H7 (cell line): ENCODE measurements at regions not wholly inside any gene's neighbourhood (a gene's known extent, or its start where the extent isn't known, plus 50 kb on each side); places are given as distances from the start of the nearest gene placed in this dataset.

Source experiments
- DNase-seq: peaks from one replicate; pipeline ENCODE4 v3.0.0; 2012
- H3K27me3 ChIP-seq: 2 replicates; pipeline ENCODE4 v1.6.0; 2011; ENCODE audit warnings: mild to moderate bottlenecking, low read length; ENCODE audit not compliant: control insufficient read depth, insufficient read depth
- H3K36me3 ChIP-seq: replicated peaks from 2 replicates; pipeline ENCODE4 v1.5.1; 2011; ENCODE audit warnings: low read length; ENCODE audit not compliant: control insufficient read depth, insufficient read depth
- H3K4me3 ChIP-seq: 2 replicates; pipeline ENCODE4 v1.5.1; 2011; ENCODE audit warnings: low read depth, mild to moderate bottlenecking, control low read depth, low read length, moderate library complexity; ENCODE audit not compliant: insufficient read depth

DNA sequence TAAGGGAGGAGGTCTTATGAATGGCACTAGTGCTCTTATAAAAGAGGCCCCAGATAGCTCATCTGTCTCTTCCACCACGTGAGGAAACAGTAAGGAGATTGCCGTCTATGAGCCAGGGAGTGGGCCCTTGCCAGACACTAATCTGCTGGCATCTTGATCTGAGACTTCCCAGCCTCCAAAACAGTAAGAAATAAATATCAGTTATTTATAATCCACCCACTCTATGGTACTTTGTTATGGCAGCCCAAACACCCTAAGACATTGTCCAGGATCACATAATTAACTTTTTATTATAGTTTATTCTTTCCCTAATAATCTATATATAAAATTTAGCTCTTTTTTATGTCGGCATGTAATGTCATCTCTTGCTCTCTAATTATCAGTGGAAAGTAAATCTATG lies 144.0 kb upstream of the IRF2BP2 start:
- H3K27me3 ChIP-seq = no peaks in the 10 kb centered on the region; the same call in 1 of the 2 replicates
- no peak overlapping the region for H3K4me3 ChIP-seq
- no peak for DNase-seq
- H3K36me3 ChIP-seq = no peaks in the 10 kb centered on the region

DNA sequence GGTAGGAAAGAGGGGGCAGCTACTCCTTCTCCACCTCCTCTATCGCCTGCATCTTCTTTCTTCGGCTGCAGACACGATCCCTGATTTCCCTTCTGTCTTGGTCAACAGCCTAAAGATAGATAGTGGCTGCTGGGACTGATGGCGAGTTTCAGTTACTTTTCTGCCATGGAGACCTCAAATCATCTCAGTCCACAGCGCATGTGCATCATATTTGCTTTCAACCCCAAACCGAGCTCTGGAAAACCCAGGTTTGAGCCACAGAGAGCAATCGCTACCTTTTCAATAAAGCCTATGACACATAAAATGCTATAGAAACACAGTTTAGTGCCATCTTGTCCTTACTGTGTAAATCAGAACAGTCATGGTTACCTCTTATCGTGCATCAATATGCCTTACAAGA lies 142.9 kb upstream of the IRF2BP2 start:
- DNase-seq = no peak
- Histone ChIP-seq H3K27me3 (no peaks in the 10 kb centered on the region; the same call in 1 of the 2 replicates), H3K4me3 (no peak overlapping the region), H3K36me3 (no peaks in the 10 kb centered on the region)

DNA sequence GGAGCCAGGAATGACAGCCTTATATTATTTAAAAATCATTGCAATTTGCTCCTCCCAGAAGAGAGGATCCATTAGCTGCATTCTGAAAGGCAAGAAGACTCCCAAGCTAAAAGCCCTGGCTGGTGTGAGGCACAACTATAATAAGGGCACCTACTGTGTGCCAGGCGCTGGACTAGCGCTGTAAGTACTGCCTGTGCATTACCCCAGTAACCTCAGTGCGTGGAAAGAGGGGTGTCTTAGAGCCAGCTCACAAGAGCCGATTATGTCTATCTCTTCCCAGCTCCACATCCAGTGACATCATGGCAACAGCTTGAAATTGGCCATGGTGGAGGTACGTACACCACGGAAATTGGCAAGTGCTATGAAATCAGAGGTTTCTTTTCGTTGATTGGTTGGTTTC lies 141.7 kb upstream of the IRF2BP2 start:
- no peak for DNase-seq
- H3K27me3 ChIP-seq = no peaks in the 10 kb centered on the region; the same call in 1 of the 2 replicates
- no peak overlapping the region for H3K4me3 ChIP-seq
- H3K36me3 ChIP-seq = no peaks in the 10 kb centered on the region

DNA sequence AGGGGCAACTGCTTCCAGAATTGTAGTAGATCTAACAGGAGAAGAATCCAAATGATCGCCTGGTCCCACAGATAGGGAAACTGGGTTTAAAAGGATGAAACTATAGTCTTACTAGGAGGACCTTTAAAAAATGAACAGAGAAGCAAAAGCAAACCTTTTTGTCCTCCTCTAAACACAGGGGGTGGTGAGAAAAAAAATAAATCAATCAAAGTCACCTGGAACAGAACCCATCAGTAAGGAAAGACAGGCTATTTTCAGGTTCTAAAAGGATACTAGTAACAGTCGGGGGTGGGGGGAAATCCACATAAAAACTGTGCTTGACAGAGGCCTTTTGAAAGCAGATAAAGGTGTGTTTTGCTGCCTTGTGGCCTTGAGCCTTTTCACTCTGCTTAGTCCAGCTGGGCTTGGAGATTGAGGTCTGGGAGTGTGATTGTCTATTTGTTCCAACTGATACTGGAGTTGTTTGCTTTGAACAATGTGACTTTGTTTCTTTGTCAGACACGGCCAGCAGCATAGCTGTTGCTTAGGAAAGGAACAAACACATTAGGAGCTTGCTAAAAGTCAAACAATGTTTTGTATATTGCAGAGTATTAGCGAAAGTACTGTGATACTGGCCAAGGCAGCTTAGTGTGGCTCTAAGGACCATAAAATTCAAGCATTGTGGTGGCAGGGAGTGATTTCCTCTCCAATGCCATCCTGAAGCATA lies 141.1 kb upstream of the IRF2BP2 start:
- no peak for DNase-seq
- H3K36me3 ChIP-seq = no peaks in the 10 kb centered on the region
- no peaks in the 10 kb centered on the region; the same call in 1 of the 2 replicates for H3K27me3 ChIP-seq
- no peak overlapping the region for H3K4me3 ChIP-seq

DNA sequence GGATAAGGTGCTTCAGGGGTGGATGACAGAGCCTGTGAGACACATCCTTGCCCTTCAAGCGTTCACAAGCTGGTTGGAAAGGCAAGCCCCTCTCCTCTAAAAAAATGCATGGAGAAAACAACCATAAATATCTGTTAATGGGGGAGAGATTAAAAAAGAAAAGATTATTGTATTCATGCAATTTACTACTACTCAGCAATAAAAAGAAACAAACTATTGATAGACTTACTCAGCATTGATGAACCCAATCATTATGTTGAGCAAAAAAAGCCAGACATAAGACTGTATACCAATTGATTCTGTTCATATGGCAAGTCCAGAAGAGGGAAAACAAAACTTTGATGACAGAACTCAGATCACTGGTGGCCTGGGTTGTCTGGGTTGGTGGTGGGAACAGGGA lies 138.7 kb upstream of the IRF2BP2 start:
- Histone ChIP-seq H3K36me3 (no peaks in the 10 kb centered on the region), H3K27me3 (no peaks in the 10 kb centered on the region)
- no peak for DNase-seq

DNA sequence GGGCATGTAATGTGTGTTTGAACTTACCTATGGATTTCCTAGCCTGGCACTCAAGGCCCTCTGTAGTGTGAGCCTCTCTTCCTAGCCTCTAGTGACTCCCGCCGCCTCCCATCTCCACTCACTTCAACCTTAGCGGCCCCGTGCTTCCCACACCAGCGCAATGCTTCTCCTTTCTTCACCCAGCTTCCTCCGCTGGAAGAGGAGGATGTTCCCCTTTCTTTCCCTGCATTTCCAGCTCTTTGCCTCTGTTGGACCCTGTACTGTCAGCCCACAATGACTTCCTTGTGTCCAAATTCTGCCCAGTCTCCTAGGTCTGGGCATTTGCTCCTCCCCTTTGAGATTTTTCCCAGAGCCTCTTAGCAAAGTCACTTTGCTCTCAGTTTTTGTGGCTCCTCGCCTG lies 138.1 kb upstream of the IRF2BP2 start:
- no peaks in the 10 kb centered on the region for H3K36me3 ChIP-seq
- H3K27me3 ChIP-seq = no peaks in the 10 kb centered on the region
- H3K4me3 ChIP-seq = no peak overlapping the region
- no peak for DNase-seq

More for the DNA sequence above, 138.7 kb upstream of the IRF2BP2 start:
- no peak overlapping the region for H3K4me3 ChIP-seq

DNA sequence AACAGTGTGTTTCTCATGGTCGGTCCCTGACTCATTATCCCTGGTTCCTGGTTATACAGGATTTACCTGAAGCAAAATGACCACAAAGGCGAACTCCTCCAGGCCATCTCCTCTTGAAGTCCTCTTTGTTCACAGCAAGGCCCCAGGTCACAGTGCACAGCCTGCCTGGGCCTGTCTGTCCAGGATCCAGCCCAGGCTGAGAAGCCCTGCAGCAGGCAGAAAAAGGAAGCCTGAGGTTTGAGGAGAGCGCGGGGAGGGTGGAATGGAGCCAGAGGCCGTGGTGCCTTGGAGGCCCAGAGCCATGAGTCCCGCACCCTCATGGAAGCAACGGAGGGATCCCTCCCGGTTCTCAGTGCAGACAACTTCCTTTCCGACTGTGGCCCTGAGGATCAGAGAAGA lies 136.8 kb upstream of the IRF2BP2 start:
- peak; percentile 13 for DNase-seq
- Histone ChIP-seq H3K36me3 (no peaks in the 10 kb centered on the region), H3K4me3 (no peak overlapping the region), H3K27me3 (no peaks in the 10 kb centered on the region)

DNA sequence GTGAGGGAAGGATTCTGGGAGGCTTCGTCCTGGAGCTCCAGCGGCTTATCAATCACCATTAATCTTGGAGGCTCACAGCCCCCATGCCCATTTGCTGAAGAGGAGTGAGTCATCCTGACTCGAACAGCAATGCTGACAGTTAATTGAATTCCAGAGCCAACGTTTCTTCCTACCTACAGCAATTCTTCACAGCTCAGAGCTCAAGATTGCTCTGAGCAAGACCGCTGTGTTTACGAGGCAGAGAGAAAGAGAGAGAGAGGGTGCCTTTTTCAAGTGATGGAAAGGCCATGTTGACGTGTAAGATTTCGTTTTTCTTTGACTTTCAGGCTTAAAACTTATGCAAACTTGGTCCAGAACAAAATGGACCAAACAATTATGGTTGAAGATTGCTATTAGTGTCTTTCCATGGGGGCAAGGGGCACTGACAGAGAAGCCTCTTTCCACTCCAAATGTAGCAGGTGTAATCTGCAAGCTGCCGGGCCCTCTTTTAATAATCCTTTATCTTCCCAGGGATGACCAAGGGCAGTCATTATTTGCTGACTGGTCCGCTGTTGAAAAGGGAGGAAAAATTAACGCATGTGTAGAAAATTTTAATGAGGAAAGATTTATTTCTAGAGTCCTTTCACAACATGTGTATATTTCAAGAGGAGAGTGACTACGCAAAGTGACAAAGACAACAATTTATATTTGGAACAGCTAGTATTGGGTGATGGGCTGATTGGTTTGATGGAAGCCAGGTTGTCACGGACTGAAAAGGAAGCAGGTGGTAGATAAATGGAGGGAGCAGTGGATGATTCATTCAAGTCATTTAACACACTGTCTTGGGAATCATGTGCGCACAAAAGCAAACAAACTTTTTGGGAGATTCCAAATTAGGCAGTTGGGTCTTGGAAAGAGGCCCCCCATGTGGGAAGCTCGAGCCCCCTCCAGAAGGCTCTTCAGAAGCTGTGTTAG lies 136.1 kb upstream of the IRF2BP2 start:
- Histone ChIP-seq H3K36me3 (no peaks in the 10 kb centered on the region), H3K27me3 (no peaks in the 10 kb centered on the region), H3K4me3 (no peak overlapping the region)
- peak; percentile 47 for DNase-seq

DNA sequence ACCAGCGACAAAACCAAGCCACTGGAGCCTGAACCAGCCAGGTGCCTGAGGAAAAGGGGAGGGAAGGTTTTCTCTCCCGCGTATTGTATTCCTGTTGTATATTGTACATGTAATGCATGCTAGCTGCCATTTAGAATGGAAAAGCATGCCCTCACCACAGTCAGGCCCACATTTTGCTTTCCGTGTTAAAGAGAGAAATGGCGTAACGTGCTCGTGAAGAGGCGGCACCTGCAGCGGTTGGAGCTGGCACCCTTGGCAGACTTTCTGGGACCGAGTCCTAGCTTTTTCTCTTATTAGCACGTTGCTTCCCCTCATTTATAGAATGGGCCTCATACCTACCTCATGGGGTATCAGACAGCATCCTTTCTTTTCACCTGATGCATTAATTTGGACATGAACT lies 135.3 kb upstream of the IRF2BP2 start:
- no peak overlapping the region for H3K4me3 ChIP-seq
- no peak for DNase-seq
- no peaks in the 10 kb centered on the region for H3K36me3 ChIP-seq
- no peaks in the 10 kb centered on the region for H3K27me3 ChIP-seq

DNA sequence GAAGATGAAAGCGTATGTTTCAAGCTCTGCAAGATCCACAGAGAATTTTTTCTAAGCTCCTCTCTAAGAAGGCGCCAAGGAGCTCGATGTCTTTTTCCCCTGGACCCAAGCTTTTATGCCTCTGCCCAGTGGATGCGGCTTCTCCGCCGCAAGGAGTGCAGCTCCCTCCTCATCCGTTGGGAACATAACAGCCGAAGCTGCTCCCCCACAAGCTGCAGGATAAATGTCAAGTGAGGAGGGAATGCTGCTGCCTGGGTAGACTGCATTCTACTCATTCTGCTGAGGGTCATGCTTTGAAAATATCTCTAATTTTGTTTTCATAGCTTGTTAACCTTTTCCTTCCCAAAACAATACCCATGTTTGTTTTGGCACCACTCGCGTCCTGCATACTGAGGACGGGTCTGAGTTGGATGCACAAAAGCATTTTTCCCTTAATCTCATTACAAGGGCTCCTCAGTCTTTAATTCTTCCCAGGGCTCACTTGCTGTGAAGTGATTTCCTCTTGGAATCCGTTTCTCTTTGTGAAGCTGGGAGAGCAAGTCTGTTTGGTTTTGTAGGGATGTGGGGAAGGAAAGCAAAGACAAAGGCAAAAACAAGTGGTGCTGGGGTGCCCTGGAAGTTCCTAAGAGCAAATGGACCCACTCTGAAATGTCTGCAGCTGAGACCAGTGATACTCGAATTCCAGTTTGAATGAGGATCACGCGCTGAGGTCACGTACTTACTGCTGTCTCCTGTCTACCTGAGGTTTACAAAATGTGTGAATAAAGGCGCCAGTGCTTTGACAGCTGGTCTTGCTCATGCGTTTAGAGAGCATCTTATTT lies 134.0 kb upstream of the IRF2BP2 start:
- Histone ChIP-seq H3K4me3 (no peak overlapping the region), H3K36me3 (no peaks in the 10 kb centered on the region), H3K27me3 (no peaks in the 10 kb centered on the region)
- peak; percentile 72 for DNase-seq

DNA sequence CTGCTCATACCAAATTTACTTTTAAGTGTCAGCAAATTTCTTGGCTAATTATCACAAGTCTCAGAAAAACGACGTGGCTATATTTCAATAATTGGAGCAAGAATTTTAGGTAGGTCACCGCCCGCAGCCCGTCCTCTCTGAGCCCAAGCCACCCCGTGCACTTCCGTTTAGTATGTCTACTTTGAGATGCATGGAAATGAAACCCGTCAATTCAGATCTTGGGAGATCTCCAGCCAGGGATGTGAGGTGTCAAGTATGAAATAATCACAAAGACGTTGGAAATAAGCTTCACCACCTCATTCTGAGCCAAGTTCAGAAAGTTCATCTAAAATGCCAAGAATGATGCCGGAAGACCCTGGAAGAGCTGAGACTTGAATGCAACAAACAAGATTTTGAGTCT lies 132.6 kb upstream of the IRF2BP2 start:
- no peak for DNase-seq
- no peaks in the 10 kb centered on the region for H3K27me3 ChIP-seq
- H3K4me3 ChIP-seq = no peak overlapping the region

DNA sequence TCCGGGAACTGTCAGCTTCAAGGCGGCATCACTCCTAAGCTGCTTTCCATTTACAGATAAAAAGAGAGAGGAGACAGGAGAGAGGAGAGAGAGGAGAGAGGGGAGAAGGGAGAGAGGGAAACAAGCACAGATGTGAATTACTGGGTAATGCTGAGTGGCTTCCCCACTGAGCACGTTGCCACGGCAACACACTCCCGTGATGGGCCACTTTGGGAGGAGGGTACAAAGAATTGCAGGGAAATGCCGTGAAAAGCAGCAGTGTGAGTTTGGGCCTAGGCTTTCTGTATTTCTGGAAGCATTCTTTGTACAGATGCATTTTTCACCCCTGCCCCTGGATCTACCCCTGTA lies 128.0 kb upstream of the IRF2BP2 start:
- H3K27me3 ChIP-seq = no peaks in the 10 kb centered on the region
- H3K4me3 ChIP-seq = no peak overlapping the region
- H3K36me3 ChIP-seq = no peaks in the 10 kb centered on the region
- DNase-seq = peak; percentile 65

More for the DNA sequence above, 132.6 kb upstream of the IRF2BP2 start:
- H3K36me3 ChIP-seq = no peaks in the 10 kb centered on the region

DNA sequence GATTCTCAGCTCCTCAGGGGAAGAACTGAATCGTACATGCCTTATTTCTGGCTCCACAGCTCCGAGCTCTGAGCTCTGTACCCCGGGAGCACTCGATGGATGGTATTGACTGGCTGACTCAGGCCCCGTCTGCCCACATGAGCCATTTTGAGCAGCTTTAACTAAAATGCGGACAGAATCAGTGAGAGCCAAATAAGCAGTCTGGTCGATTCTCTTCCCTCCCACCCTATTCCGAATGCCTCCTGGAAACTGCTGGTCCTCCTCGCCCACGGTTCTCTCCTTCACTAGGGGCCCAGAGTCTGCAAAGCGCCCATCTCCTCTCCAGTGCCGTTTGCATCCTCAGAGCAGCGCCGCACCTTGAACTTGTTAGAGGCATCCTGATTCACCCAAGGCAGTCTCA lies 125.9 kb upstream of the IRF2BP2 start:
- Histone ChIP-seq H3K27me3 (no peaks in the 10 kb centered on the region), H3K36me3 (no peaks in the 10 kb centered on the region), H3K4me3 (no peak overlapping the region)
- no peak for DNase-seq

DNA sequence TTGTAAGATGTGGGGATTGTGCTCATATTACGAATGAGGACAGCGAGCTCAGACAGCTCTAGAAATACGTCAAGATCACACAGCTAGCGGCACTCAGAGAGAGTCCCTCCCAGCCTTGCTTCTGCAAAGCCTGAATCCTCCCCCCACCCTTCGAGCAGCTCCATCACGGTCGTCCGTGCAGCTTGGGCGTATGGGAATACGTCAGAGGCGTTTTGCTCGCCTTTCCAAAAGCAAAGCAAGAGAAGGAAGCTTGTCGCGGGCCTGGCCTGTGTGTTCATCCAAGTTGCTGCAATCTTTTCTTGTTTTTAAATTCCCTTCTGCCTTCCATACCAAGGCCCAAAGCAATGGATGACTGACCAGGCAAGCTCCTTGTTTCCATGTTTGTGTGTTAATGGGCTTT lies 125.5 kb upstream of the IRF2BP2 start:
- no peak for DNase-seq
- no peak overlapping the region for H3K4me3 ChIP-seq
- H3K36me3 ChIP-seq = no peaks in the 10 kb centered on the region
- no peaks in the 10 kb centered on the region for H3K27me3 ChIP-seq
